Endothelial cell of umbilical vein (primary cell): ENCODE measurements at regions not wholly inside any gene's neighbourhood (a gene's known extent, or its start where the extent isn't known, plus 50 kb on each side); places are given as distances from the start of the nearest gene placed in this dataset.

Experiments used
- CTCF ChIP-seq, 2 donors: IDR thresholded peaks; 1 replicate in 1 of 2; 2 replicates in 1 of 2; pipeline ENCODE4 v1.5.1; 2011; ENCODE audit warnings: low read length in 2 of 2, mild to moderate bottlenecking in 2 of 2, moderate library complexity in 2 of 2, control low read depth in 1 of 2, inconsistent platforms in 1 of 2, low read depth in 1 of 2; ENCODE audit not compliant: insufficient read depth in 1 of 2; ENCODE audit errors: extremely low read depth in 1 of 2
- EZH2 ChIP-seq: IDR thresholded peaks from 2 replicates; pipeline ENCODE4 v1.6.1; 2012; ENCODE audit warnings: borderline replicate concordance, low read depth, mild to moderate bottlenecking, moderate library complexity, low read length, inconsistent platforms; ENCODE audit not compliant: severe bottlenecking
- FOS ChIP-seq: IDR thresholded peaks from 2 replicates; pipeline ENCODE4 v1.6.1; 2011; ENCODE audit warnings: mild to moderate bottlenecking, low read length, moderate library complexity, borderline replicate concordance; ENCODE audit not compliant: insufficient read depth
- POLR2A ChIP-seq: IDR thresholded peaks from 2 replicates; pipeline ENCODE4 v1.6.1; 2012; ENCODE audit warnings: low read depth, mild to moderate bottlenecking, control low read depth, low read length
- POLR2AphosphoS5 ChIP-seq: IDR thresholded peaks from 2 replicates; pipeline ENCODE4 v1.6.1; 2012; ENCODE audit warnings: low read depth, mild to moderate bottlenecking, control low read depth, low read length, moderate library complexity; ENCODE audit not compliant: insufficient read depth
- TF ChIP-seq, protein P1 (sequence below): IDR thresholded peaks from 2 replicates; pipeline ENCODE4 v1.6.1; 2011; ENCODE audit not compliant: insufficient read depth, insufficient read length

DNA sequence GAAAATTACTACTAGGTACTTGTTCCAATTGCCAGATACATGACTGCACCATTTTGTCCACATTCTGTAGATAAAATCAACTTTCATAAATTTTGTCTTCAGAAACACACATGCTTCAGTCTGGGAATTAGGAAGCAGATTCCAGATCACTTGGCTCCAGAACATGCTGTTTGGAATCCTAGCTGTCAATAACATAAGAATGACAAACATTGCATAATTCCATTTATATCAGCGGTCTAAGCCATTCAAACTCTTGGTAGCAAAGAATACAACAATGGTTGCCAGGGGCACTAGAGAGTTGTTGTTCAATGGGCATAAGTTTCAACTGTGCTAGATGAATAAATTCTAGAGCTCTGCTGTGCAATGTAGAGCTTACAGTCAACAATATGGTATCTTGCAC lies 1112.1 kb upstream of the AGA start:
- no peak for TF ChIP-seq CTCF (IDR thresholded peaks at IDR 0.05; ENCODE audit: extremely low read depth in 1 of 2, insufficient read depth in 1 of 2, low read depth in 1 of 2, low read length in 2 of 2)
- TF ChIP-seq POLR2A: no peak
- no peak for TF ChIP-seq POLR2AphosphoS5
- TF ChIP-seq EZH2: no peak
- TF ChIP-seq FOS: no peak
- TF ChIP-seq, protein P1, sequence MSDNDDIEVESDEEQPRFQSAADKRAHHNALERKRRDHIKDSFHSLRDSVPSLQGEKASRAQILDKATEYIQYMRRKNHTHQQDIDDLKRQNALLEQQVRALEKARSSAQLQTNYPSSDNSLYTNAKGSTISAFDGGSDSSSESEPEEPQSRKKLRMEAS: no peak
